ENCODE measurements at regions not wholly inside any gene's neighbourhood (a gene's known extent, or its start where the extent isn't known, plus 50 kb on each side); places are given as distances from the start of the nearest gene placed in this dataset.

DNA sequence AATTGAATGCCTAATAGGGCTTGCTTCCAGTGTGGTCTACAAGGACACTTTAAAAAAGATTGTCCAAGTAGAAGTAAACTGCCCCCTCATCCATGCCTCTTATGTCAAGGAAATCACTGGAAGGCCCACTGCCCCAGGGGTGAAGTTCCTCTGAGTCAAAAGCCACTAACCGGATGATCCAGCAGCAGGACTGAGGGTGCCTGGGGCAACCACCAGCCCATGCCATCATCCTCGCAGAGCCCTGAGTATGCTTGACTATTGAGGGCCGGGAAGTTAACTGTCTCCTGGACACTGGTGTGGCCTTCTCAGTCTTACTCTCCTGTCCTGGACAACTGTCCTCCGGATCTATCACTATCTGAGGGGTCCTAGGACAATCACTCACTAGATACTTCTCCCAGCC lies 411.5 kb downstream of the TENT5A start:
- no peaks in the 10 kb centered on the region for H3F3A ChIP-seq (replicated peaks; ENCODE audit: insufficient read depth)
- H2AFZ ChIP-seq (ENCODE audit: low read depth), result no peak overlapping the region
- H3K36me3 ChIP-seq (replicated peaks in 1 of 2; ENCODE audit: control insufficient read depth in 1 of 2, insufficient read depth in 2 of 2, low read length in 1 of 2), result no peaks in the 10 kb centered on the region
- TF ChIP-seq GATA2 (CRISPR knock-in tag; IDR thresholded peaks at IDR 0.05) (no peak), FOXJ3 (CRISPR knock-in tag; IDR thresholded peaks at IDR 0.05) (no peak), EZH2phosphoT487 (IDR thresholded peaks at IDR 0.05; ENCODE audit: borderline replicate concordance, low read depth) (no peak), MEF2A (IDR thresholded peaks at IDR 0.05; ENCODE audit: borderline replicate concordance, low read depth) (no peak), NFIC (IDR thresholded peaks at IDR 0.05; ENCODE audit: borderline replicate concordance) (no peak), TAF1 (IDR thresholded peaks at IDR 0.05; ENCODE audit: borderline replicate concordance, low read depth, low read length) (no peak)
- 20% methylated on average over 1 of the region's 4 CpGs for WGBS (ENCODE audit: low lambda C conversion rate)
- H3K4me2 ChIP-seq, result no peak overlapping the region
- no peaks in the 10 kb centered on the region for H3K27me3 ChIP-seq (ENCODE audit: insufficient read depth)
- H4K20me1 ChIP-seq (ENCODE audit: insufficient read depth), result no peaks in the 10 kb centered on the region
- no peak overlapping the region for H3K9ac ChIP-seq
- no peaks in the 10 kb centered on the region for H3K9me2 ChIP-seq
- H3K4me1 ChIP-seq (ENCODE audit: control insufficient read depth in 1 of 2, insufficient read depth in 2 of 2, low read depth in 1 of 2, low read length in 1 of 2), result no peaks in the 10 kb centered on the region
- no peaks in the 10 kb centered on the region for H3K79me2 ChIP-seq (ENCODE audit: insufficient read depth)
- no peaks in the 10 kb centered on the region for H3K9me3 ChIP-seq
- no peak overlapping the region for H3K4me3 ChIP-seq (ENCODE audit: low read depth in 2 of 2, low read length in 1 of 2)
- ChIA-PET POLR2A (no interaction called here), CTCF (no interaction called here)
- DNase-seq, result no peak
- H3K27ac ChIP-seq (ENCODE audit: low read depth in 2 of 2, low read length in 1 of 2), result no peak overlapping the region

GRCh38 chr6:81331526-81331925 lies 421.0 kb downstream of the TENT5A start:
- H2AFZ ChIP-seq (ENCODE audit: low read depth), result peak overlapping the region; percentile 64; the same call in 1 of the 2 replicates
- H3K9ac ChIP-seq, result no peak overlapping the region
- no peak overlapping the region for H3K4me2 ChIP-seq
- no peaks in the 10 kb centered on the region for H3K9me2 ChIP-seq
- ChIA-PET CTCF (no interaction called here), POLR2A (no interaction called here)
- H3K27me3 ChIP-seq (ENCODE audit: insufficient read depth), result no peaks in the 10 kb centered on the region
- no peaks in the 10 kb centered on the region for H3K4me1 ChIP-seq (ENCODE audit: control insufficient read depth in 1 of 2, insufficient read depth in 2 of 2, low read depth in 1 of 2, low read length in 1 of 2)
- peaks cover 4% of the 10 kb centered on the region for H3F3A ChIP-seq (replicated peaks; ENCODE audit: insufficient read depth)
- no peaks in the 10 kb centered on the region for H3K79me2 ChIP-seq (ENCODE audit: insufficient read depth)
- H3K4me3 ChIP-seq (ENCODE audit: low read depth in 2 of 2, low read length in 1 of 2), result no peak overlapping the region
- no peaks in the 10 kb centered on the region for H4K20me1 ChIP-seq (ENCODE audit: insufficient read depth)
- no peaks in the 10 kb centered on the region for H3K36me3 ChIP-seq (replicated peaks in 1 of 2; ENCODE audit: control insufficient read depth in 1 of 2, insufficient read depth in 2 of 2, low read length in 1 of 2)
- H3K9me3 ChIP-seq, result no peaks in the 10 kb centered on the region
- 42% methylated on average over 1 of the region's 1 CpG for WGBS (ENCODE audit: low lambda C conversion rate)
- no peak for DNase-seq
- peak overlapping the region in 1 of 2 experiments; percentile 24; a peak in 2 of 4 replicates for H3K27ac ChIP-seq (ENCODE audit: low read depth in 2 of 2, low read length in 1 of 2)
- TF ChIP-seq FOSL2 (IDR thresholded peaks at IDR 0.05; ENCODE audit: borderline replicate concordance, low read depth), result peak; percentile 27; the same call in 1 of the 2 replicates
- TF ChIP-seq ELF1 (IDR thresholded peaks at IDR 0.05), result no peak

DNA sequence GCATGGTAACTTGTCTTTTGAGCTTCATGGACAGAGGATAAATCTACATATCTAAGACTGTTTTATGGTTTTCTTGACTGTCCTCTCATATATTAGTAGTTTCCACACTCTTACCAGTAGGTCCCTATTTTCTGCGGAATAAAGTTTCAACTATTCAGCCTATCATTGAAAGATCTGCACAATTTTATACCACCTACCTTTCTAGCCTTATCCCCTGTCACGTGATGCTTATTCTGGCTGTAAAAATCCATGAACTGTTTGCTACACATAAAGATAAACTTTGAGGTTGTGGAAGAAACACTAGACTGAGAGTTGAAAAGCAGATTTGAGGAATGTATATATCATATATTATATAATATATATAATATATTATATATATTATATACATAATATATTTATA lies 423.8 kb downstream of the TENT5A start:
- DNase-seq, result no peak
- Histone ChIP-seq H3K4me1 (ENCODE audit: control insufficient read depth in 1 of 2, insufficient read depth in 2 of 2, low read depth in 1 of 2, low read length in 1 of 2) (no peaks in the 10 kb centered on the region), H3K27me3 (ENCODE audit: insufficient read depth) (no peaks in the 10 kb centered on the region), H4K20me1 (ENCODE audit: insufficient read depth) (no peaks in the 10 kb centered on the region), H3K27ac (ENCODE audit: low read depth in 2 of 2, low read length in 1 of 2) (no peak overlapping the region), H3K79me2 (ENCODE audit: insufficient read depth) (no peaks in the 10 kb centered on the region), H3K4me2 (no peak overlapping the region), H3K9me2 (no peaks in the 10 kb centered on the region), H3F3A (replicated peaks; ENCODE audit: insufficient read depth) (no peaks in the 10 kb centered on the region), H3K9ac (no peak overlapping the region), H3K4me3 (ENCODE audit: low read depth in 2 of 2, low read length in 1 of 2) (no peak overlapping the region), H3K36me3 (replicated peaks in 1 of 2; ENCODE audit: control insufficient read depth in 1 of 2, insufficient read depth in 2 of 2, low read length in 1 of 2) (no peaks in the 10 kb centered on the region), H2AFZ (ENCODE audit: low read depth) (no peak overlapping the region), H3K9me3 (no peaks in the 10 kb centered on the region)
- CTCF ChIA-PET, result no interaction called here
- 67% methylated on average over 2 of the region's 2 CpGs for WGBS (ENCODE audit: low lambda C conversion rate)
- POLR2A ChIA-PET, result no interaction called here
- TF ChIP-seq SIN3A (IDR thresholded peaks at IDR 0.05; ENCODE audit: borderline replicate concordance, low read depth, low read length) (no peak), IRF3 (IDR thresholded peaks at IDR 0.05; ENCODE audit: low read depth, low read length) (no peak), SMC3 (IDR thresholded peaks at IDR 0.05; ENCODE audit: low read depth, low read length) (no peak), TEAD4 (IDR thresholded peaks at IDR 0.05; ENCODE audit: borderline replicate concordance, insufficient read depth) (no peak), GABPA (IDR thresholded peaks at IDR 0.05; ENCODE audit: low read depth) (no peak), EP300 (IDR thresholded peaks at IDR 0.05; ENCODE audit: borderline replicate concordance in 1 of 2, low read depth in 1 of 2, low read length in 1 of 2) (no peak), MXI1 (IDR thresholded peaks at IDR 0.05; ENCODE audit: low read depth, low read length) (no peak), RAD21 (IDR thresholded peaks at IDR 0.05; ENCODE audit: low read length) (no peak), GATA2 (CRISPR knock-in tag; IDR thresholded peaks at IDR 0.05) (no peak), FOSL2 (IDR thresholded peaks at IDR 0.05; ENCODE audit: borderline replicate concordance, low read depth) (no peak), ZBTB33 (IDR thresholded peaks at IDR 0.05; ENCODE audit: borderline replicate concordance, low read depth) (no peak), MAX (IDR thresholded peaks at IDR 0.05; ENCODE audit: low read depth) (no peak), USF2 (IDR thresholded peaks at IDR 0.05; ENCODE audit: borderline replicate concordance, low read depth, low read length) (no peak), FOXM1 (IDR thresholded peaks at IDR 0.05; ENCODE audit: low read depth) (no peak)
